ENCODE measurements at regions not wholly inside any gene's neighbourhood (a gene's known extent, or its start where the extent isn't known, plus 50 kb on each side); places are given as distances from the start of the nearest gene placed in this dataset.

DNA sequence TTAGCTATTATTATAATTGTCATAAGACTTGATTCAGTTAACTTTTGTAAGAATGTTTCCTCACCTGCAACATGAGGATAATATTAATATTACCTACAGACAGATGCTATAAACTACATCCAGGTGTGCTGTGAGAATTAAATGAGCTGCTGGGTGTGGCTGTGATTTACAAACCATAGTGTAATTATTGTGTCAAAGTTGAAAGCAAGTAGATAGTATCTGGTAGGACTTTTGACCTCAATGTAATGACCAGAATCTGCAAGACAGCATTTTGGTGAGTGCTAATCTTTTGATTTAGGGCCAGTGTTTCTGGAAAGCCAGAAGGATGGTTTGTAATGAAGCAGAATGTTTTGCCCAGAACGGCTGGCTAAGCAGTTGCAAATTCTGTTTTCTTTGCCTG lies 162.5 kb downstream of the TRMT11 start:
- DNase-seq (ENCODE audit: low read depth): no peak

DNA sequence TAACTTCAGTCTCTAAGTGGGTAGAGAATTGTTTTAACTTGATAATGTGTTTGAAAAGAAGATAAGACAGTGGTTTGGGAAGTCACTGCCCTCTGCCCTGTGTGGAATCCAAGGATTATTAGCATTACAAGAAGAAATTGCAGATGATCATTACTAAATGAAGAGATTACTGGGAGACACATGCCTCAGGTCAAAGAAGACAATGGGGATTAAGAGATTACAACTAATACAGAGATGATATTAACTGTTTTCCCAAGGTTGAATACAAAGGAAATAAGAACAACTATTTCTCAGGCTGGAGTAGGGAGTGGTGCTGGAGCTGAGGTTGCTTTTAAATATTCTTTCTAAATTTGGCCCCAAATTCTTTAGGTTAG lies 166.0 kb downstream of the TRMT11 start:
- no peak for DNase-seq (ENCODE audit: low read depth)

DNA sequence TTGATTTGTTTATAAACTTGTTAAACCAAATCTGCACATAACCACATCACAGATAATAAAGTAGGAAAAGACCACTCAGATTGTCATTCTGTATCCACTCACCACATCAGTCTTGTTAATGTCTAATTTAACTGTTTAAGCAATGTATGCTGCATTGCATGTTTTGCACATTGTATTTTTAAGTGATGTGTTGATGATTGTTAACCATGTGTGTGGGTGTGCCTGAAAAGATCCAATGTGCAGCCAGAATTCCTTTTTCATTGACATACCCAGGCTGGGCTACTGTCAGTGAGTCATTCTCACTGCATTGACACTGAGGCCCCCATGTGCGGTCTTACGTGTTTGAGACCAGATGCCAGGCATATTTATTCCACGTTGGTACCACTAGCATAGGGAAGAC lies 167.3 kb downstream of the TRMT11 start:
- peak; percentile 62 for DNase-seq (ENCODE audit: low read depth)

DNA sequence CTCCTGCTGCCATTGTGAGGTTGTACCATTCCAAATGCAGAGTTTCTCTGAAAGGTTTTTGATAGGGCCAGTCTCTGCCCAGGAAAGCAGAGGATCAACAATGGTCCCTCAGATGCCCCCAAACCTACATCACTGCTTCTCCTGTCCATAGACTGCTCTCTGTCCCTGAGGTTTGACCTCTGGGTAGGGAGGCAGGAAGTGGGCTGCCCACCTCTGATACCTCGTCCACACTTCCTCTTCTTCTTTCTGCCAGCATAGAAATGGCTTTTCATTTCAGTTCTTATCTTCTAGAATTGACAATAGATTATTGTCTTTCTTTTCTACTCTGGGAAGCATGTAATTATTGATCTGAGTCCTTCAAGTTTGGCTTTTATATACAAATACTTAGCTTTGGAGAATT lies 170.6 kb downstream of the TRMT11 start:
- DNase-seq (ENCODE audit: low read depth): no peak

DNA sequence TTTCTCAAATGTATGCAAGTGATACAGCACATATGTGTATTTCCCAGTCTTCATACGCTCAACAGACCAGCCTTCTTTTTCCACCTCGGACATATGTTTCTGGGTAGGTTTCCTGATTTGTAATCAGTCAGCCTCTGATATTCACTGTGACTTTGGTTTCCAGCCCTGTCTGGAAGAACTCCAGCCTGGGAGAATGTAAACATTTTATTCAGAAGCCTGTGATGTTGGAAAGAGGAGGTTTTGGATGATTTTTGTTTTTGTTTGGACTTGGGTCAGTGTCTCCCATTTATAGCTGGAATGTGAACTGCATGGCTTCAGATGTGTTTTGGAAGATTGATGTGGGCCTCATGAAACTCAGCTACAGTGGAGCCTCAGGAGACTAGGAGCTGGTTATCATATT lies 172.2 kb upstream of the CENPW start:
- DNase-seq (ENCODE audit: low read depth): no peak

DNA sequence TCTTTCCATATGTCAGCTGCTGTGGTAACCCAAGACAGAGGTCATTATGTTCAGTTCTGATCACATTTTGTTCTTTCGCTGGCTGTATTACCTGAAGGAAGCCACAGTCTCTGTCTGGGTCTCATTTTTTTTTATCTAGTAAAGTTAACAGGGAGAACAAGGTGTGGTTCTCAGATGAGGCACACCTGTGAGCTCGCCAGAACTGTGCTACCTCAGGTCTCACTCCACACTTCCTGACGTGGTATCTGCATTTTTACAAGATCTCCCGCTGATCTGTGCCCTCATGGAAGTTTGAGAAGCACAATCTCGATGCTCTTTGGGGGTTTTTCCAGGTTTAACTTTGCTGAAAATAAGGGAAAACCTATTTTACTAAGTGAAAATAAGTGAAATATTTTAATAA lies 169.5 kb upstream of the CENPW start:
- DNase-seq (ENCODE audit: low read depth): no peak

DNA sequence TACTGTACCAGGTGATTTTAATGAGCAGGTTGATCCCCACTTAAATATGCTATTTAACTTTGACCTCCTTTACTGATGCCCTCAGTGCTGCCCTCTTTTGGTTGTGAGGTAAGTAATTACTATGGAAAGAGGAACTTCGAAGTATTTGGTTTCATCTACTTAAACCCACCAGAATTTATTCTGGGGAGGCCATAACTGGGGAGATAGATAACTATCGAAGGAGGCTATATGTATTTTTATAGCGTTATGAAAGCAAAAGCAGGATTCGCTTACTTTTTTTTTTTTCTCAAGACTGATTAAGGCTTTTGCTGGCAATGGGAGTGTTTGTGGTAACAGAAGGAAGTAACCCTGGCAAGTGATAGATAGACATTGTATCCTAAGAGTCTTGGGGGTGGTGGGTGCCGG lies 168.9 kb upstream of the CENPW start:
- DNase-seq (ENCODE audit: low read depth): peak; percentile 64

DNA sequence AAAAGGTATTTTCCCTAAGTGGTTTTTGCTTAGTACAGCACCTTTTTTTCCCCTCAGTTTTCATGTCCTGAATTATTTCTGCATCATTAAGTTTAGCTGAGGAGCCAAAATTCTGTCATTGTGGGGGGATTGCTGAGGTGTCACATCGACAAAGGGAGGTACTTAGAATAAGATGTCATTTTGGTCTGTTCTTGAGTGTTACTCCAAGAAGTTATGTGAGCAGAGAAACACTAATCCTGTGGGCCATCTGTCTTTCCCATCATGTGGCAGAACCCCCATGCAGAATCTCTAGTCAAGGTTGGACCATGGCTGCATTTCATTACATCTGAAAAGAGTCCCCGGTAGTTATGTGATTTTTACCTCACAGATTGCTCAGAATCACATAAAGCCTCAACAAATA lies 167.8 kb upstream of the CENPW start:
- no peak for DNase-seq (ENCODE audit: low read depth)

DNA sequence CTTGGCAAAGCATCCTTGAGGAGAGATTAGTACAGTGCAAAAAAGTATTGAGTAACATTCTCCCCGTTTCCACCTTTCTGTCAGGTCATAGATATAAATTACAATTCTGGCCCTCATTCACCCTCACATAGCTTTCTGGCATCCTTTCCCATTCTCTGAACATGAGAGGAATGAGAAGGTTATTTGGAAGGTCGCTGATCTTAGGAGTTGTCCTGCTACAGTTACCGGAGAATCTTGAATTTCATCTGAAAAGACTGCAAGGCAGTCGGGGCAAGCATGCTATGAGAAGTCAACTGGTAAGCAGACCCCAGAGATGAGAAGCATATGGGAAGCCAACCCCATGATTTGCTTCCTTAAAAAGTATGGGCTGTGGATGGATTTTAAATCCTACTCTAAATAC lies 166.7 kb upstream of the CENPW start:
- no peak for DNase-seq (ENCODE audit: low read depth)

DNA sequence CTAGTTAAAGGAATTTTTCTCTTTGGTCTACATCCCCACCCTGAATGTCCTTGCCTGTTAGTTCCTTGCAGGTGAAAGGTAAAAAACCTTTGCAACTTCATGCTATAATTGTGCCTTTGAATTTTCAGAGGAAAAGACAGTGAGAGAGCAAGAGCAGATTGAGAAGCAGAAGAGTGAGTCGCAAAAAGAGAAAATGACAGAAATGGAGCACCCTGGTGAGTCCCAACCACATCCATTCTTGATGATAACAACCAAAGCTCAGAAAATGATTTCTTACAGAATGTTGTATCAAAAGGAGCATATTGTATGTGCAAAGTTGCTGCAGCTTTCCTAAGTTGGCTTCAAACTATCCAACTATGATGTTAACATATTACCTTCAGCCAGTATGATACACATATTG lies 165.2 kb upstream of the CENPW start:
- no peak for DNase-seq (ENCODE audit: low read depth)

DNA sequence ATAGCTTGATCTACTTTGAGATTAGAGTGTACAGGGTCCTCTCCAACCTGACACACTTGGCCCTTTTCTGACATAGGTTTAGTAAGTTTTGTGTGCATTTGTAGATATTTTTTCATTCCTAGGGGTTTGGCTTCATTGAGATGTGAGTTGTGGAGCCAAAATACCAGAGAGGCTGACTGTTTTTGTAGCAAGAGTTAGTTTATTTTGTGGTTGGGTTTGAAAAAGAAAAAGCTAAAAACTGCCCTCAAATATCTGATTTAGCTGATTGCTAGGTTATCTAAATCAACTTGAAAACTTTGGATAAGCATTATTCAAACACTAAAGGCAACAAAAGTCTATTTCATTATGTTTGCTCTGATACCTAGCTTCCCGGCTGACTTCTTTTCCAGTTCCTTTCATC lies 164.7 kb upstream of the CENPW start:
- DNase-seq (ENCODE audit: low read depth): no peak

DNA sequence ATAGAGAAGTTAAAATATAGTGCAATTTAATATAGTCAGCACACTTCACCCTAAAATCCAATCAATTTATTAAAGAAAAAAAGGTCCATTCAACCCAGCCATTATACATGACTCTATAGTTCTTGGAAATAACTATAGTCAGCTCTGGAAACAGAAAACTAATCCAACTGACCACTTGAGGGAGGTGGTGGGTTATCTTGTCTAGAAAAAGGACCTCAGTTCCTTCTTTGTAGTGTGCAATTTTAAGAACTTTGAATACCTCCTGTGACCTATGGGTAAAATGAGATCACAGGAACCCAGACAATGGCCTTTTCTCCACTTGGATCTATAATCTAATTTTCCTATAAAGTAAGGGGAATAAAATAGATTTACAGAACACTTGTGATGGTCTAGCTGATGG lies 163.6 kb upstream of the CENPW start:
- DNase-seq (ENCODE audit: low read depth): peak; percentile 49

DNA sequence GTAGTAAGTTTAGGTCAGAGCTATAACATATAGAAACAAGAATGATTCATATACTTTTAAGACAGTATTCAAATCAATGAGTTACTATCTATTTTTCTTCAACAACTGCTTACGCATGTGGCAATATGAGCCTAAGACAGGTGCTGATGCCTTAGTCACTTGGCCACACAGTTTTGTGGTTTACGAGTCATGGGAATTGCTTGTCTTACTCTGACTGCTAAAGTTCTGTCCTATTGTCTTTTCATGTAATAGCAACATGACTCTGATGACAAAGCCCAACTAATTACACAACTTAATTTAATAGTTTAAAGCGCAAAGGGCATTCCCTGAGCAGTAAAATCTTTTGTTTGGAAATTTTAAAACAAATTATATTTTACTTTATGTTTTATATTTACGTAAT lies 159.3 kb upstream of the CENPW start:
- peak; percentile 93 for DNase-seq (ENCODE audit: low read depth)

DNA sequence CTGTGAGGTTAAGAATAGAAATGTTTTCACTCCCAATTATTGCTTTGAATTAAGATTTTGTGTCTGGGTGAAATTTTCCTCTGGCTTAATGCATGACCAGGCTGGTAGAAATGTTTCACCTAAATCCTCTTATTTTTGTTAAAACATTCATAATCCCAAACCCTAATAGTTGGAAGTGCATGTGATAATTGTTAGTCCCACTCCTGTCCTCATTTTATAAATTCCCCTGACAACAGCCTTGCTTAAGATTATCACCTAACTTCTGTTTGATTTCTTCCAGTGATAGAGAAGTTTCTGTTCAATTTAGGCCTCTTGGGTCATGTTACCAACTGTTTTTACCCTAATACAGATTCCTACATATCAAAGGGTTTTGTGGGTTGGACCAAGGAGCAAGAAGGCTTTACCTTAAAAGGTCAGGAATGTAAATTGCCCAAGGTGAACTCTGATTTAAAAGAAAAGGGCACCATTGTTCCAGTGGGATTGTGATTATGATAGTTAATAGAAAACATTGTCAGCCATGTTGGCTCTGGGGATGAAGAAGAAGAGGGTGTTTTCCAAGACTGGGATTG lies 158.7 kb upstream of the CENPW start:
- no peak for DNase-seq (ENCODE audit: low read depth)

DNA sequence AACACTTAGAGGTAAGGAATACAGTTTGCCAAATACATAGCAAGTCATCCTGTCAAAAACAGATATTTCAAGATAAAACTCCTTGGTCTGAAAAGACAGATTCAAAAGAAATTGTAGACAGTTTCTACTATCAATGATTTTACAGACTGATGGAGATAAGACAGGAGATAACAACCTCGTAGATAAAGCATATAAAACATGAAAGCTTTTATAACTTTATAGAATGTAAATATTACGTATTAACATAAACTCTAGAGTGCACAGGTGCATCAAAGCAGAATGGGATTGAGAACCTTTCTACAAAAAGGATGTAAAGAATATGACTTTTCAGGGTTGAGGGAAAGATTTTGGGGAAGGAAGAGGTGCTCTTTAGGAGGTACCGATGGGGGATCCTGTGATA lies 158.0 kb upstream of the CENPW start:
- no peak for DNase-seq (ENCODE audit: low read depth)

DNA sequence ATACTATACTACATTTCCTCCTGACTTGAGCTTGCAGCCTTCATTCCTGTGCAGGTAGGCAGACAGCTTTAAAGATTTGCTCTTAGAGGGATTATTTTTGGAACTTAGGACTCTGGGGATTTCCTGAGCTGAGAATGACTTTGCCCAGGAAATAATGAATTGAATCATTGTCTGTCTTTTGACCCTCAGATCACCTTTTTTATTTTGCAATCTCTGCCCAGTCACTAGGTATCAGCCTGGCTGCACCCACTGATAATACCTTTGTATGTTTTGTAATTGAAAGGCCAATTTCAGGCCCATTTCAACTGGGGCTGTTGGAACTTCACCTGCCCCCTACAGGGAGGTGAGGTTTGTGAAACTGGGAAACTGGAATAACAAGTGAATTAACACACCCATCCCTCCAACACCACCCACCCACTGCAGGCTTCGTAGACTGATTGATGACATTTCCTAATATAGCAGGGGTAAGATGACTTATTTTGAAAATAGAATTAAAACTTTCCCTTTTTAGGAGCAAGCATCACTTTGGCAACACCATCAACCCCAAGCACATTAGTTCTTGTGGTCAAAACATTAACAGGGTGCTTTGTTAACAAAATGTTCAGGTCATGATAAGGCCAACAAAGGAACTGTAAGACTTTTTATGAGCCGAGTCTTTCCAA lies 157.1 kb upstream of the CENPW start:
- no peak for DNase-seq (ENCODE audit: low read depth)

DNA sequence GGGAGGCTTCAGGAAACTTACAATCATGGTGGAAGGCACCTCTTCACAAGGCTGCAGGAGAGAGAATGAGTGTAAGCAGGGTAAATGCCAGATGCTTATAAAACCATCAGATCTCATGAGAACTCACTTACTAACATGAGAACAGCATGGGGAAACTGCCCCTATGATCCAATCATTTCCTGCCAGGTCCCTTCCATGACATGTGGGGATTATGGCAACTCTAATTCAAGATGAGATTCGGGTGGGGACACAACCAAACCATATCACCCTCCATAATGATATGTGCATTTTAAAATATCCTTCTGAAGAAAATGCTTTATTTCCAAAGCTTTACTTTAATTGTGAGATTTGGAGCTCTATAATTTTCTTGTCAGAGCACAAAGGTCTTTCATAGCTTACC lies 154.1 kb upstream of the CENPW start:
- DNase-seq (ENCODE audit: low read depth): no peak

DNA sequence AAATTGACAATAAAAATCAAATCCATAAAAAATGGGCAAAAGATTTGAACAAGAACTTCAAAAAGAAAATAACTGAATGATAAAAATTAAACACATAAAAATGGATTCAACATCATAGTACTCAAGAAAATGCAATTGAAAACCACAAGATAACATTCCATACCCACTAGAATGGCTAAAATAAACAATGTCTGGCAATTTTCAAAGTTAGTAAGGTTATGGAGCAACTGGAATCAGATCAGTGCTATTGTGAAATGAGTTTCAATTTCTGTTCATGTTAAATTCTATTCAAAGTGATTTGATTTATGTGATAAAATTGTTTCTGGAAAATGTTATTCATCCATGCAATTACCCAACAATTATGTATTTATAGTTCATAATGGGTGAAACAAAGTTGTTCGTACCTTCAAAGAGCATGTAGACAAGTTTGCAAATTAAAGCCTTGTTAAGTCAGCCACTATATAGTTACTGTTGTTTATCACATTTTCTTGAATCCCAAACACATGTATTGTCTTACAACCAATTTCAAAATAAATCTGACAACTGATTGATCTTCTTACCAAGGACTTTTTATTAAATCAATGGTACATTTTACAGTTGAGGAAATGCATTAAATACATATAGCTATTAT lies 151.5 kb upstream of the CENPW start:
- DNase-seq (ENCODE audit: low read depth): peak; percentile 53

DNA sequence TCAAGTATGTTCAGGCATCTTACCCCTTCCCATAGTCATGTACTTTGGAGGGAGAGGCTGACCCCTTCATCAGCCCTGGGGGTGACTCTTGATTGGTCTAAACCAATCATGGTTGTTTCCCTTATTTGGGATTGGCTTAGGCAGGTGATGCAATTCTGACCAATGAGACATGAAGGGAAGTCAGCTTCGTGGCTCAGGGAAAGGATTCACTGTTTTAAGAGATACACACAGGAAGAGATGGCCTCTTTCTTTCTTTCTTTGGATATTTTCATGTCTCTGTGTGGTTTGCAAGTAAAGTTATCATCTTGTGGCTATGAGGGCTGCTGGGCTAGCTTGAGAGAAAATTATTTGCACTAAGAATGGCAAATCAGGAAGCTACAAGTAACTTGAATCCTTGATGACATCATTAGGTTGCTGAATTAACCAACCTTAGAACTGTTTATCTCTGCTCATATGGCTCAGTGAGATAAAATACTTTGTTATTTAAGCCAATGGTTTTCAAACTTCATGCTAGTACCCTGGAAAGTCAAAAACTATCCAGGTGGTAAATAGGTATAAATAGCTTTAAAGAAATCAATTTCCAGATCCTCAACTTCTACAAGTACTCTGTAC lies 144.2 kb upstream of the CENPW start:
- DNase-seq (ENCODE audit: low read depth): no peak

DNA sequence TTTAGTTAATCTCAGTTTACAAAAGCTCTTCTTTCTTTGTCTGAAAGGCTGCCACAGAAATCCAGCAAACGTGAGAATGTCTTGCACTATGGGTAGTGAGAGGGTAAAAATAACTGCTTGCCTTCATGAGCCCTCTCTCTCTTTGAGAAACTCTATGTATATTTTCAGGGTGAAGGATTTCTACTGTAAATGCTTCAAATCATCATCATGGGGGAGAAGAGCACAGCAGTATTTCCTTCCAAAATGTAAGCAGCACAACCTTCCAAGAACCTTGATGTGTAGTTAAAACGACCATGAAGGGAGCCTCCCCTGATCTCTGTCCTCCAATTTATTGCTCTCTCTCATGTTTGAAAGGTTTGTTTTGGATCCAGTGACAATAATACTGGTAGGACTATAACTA lies 141.3 kb upstream of the CENPW start:
- no peak for DNase-seq (ENCODE audit: low read depth)

DNA sequence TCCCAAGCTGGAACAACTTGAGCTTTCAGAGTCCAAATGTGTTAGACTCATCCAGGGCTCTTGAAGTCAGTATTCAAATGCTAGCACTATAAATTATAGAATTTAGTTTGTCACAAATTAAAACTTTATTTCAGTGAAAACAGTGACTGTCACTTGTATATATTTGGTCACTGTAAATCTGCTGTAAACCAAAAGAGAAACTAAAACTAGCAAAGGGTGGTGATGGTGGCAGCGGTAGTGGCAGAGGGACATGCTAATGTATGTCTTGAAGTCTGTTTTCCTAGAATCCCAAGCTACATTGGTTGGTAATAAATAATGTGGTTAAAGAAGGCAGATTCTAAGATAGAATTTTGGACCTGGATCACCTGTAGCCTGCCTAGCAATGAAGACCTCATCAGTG lies 140.4 kb upstream of the CENPW start:
- DNase-seq (ENCODE audit: low read depth): no peak

DNA sequence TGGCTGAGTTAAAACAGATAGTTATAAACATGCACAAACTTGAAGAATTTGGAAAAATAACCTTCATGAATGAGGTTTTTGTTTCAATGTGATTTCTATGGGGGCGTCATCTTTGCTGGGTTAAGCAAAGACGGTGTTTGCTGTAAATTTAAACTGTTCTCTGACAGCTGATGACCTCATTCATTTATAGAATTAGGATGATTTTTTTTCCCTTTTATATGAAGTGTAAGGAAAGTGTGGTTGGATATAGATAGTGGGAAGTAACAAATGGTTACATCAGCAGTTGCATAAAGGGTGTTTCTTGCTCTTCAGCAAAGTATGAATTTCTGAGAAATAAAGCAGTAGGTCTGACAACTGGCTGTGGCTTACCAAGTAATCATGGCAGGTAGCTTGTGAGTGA lies 137.2 kb upstream of the CENPW start:
- no peak for DNase-seq (ENCODE audit: low read depth)

DNA sequence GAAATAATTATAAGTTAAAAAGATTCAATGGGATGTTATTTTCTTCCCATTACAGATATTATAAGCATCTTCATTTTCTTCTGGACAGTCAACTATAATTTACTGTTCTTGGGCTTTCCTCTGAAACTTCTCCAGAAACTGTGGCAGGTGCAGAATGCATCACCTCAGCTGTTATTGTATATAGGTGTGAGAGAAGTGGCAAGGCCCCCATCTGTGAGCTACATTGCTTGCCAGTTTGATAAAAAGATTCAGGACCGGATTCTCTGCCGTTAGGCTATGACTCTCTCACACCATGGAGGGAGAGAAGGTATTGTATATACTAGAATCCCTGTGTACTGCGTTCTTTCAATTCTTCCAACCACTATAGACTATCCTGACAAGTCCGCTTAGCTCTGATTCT lies 135.8 kb upstream of the CENPW start:
- no peak for DNase-seq (ENCODE audit: low read depth)

DNA sequence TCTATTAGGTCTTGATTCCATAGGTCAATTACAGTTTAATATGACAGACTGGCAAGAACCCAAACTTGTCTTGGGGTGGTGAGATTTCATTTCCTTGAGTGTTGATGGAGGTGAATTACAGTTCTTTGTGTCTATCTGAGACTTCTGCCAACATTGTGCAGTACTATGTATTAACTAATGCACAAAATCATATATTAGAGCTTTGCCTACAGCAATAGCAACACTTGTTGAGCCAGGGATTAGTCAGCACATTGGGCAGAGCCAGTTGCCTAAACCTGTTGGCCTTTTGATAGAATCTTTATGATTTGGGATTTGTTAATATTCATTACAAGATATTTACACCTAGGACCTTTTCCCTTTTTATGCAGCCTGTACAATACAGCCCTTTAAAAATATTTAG lies 135.3 kb upstream of the CENPW start:
- DNase-seq (ENCODE audit: low read depth): no peak
